ENCODE measurements at regions not wholly inside any gene's neighbourhood (a gene's known extent, or its start where the extent isn't known, plus 50 kb on each side); places are given as distances from the start of the nearest gene placed in this dataset.
"Not testable (repeated sequence)": the region's sequence is repeated elsewhere in the genome, so short reads cannot be mapped to it uniquely, and the experiment has no call there.

- H3K36me3 ChIP-seq (ENCODE audit: control insufficient read depth, insufficient read depth, low read length); H3K27me3 ChIP-seq (ENCODE audit: control insufficient read depth, insufficient read depth, low read length); H3K4me3 ChIP-seq (ENCODE audit: low read depth, low read length); DNase-seq (ENCODE audit: low read depth): not testable (repeated sequence)
Measured at GRCh38 chr2:13532781-13533523, 816.2 kb downstream of the TRIB2 start.

- Histone ChIP-seq H3K4me3 (ENCODE audit: low read depth, low read length) (no peak overlapping the region), H3K27me3 (ENCODE audit: control insufficient read depth, insufficient read depth, low read length) (no peaks in the 10 kb centered on the region), H3K36me3 (ENCODE audit: control insufficient read depth, insufficient read depth, low read length) (no peaks in the 10 kb centered on the region)
- TF ChIP-seq, protein P1, sequence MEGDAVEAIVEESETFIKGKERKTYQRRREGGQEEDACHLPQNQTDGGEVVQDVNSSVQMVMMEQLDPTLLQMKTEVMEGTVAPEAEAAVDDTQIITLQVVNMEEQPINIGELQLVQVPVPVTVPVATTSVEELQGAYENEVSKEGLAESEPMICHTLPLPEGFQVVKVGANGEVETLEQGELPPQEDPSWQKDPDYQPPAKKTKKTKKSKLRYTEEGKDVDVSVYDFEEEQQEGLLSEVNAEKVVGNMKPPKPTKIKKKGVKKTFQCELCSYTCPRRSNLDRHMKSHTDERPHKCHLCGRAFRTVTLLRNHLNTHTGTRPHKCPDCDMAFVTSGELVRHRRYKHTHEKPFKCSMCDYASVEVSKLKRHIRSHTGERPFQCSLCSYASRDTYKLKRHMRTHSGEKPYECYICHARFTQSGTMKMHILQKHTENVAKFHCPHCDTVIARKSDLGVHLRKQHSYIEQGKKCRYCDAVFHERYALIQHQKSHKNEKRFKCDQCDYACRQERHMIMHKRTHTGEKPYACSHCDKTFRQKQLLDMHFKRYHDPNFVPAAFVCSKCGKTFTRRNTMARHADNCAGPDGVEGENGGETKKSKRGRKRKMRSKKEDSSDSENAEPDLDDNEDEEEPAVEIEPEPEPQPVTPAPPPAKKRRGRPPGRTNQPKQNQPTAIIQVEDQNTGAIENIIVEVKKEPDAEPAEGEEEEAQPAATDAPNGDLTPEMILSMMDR (IDR thresholded peaks at IDR 0.05; ENCODE audit: insufficient read depth, low read length, poor library complexity, severe bottlenecking): no peak
- DNase-seq (ENCODE audit: low read depth): no peak
Measured at GRCh38 chr2:13533524-13533922, 816.8 kb downstream of the TRIB2 start.

DNA sequence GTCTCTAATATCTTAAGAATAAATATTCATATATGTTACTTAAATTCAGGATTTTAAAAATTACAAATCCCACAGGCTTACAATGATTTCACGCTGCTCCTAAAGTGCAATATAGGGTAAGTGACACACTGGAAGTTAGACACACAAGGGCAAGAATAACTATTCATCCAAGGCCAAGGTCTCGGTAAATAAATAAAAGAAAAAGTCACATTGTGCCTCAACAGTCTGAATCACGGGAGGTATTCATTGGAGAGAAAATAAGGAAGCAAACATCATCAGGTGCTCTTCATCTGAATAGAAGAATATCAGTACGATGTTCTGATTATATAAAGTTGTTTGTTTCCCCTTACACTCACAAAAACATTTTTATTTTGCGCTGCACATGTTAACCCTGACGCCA is 820.2 kb downstream of the TRIB2 start:
- H3K36me3 ChIP-seq (ENCODE audit: control insufficient read depth, insufficient read depth, low read length): no peaks in the 10 kb centered on the region
- no peaks in the 10 kb centered on the region for H3K27me3 ChIP-seq (ENCODE audit: control insufficient read depth, insufficient read depth, low read length)
- no peak overlapping the region for H3K4me3 ChIP-seq (ENCODE audit: low read depth, low read length)
- no peak for DNase-seq (ENCODE audit: low read depth)
- TF ChIP-seq, protein P1 (IDR thresholded peaks at IDR 0.05; ENCODE audit: insufficient read depth, low read length, poor library complexity, severe bottlenecking): no peak

DNA sequence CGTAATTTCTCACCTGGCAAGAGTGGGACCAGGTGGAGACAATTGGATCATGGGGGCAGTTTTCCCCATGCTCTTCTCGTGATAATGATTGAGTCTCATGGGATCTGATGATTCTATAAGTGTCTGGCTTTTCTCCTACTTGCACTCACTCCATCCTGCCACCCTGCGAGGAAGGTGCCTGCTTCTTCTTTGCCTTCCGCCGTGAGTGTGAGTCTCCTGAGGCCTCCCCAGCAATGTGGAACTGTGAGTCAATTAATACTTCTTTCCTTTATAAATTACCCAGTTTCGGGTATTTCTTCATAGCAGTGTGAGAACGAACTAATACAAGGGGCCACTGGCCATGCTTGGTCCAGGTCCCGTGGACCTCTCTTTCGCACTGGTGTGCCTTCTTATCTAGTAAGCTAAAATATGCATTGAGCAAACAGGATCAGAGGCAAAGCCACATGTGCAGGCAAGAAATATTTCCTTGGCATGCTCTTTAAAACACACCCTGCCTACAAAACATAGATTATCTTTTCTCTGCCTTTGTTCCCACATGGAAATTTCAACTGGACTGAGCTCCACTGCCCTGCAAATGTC is 821.1 kb downstream of the TRIB2 start:
- no peak for DNase-seq (ENCODE audit: low read depth)
- TF ChIP-seq, protein P1 (IDR thresholded peaks at IDR 0.05; ENCODE audit: insufficient read depth, low read length, poor library complexity, severe bottlenecking): no peak
- Histone ChIP-seq H3K27me3 (ENCODE audit: control insufficient read depth, insufficient read depth, low read length) (no peaks in the 10 kb centered on the region), H3K4me3 (ENCODE audit: low read depth, low read length) (no peak overlapping the region), H3K36me3 (ENCODE audit: control insufficient read depth, insufficient read depth, low read length) (no peaks in the 10 kb centered on the region)

GRCh38 chr2:13539296-13539695 is 822.6 kb downstream of the TRIB2 start:
- TF ChIP-seq, protein P1 (IDR thresholded peaks at IDR 0.05; ENCODE audit: insufficient read depth, low read length, poor library complexity, severe bottlenecking): no peak
- no peak for DNase-seq (ENCODE audit: low read depth)
- no peak overlapping the region for H3K4me3 ChIP-seq (ENCODE audit: low read depth, low read length)
- no peaks in the 10 kb centered on the region for H3K27me3 ChIP-seq (ENCODE audit: control insufficient read depth, insufficient read depth, low read length)
- H3K36me3 ChIP-seq (ENCODE audit: control insufficient read depth, insufficient read depth, low read length): no peaks in the 10 kb centered on the region

- no peak for DNase-seq (ENCODE audit: low read depth)
- TF ChIP-seq, protein P1 (IDR thresholded peaks at IDR 0.05; ENCODE audit: insufficient read depth, low read length, poor library complexity, severe bottlenecking): no peak
- H3K36me3 ChIP-seq (ENCODE audit: control insufficient read depth, insufficient read depth, low read length): no peaks in the 10 kb centered on the region
- no peak overlapping the region for H3K4me3 ChIP-seq (ENCODE audit: low read depth, low read length)
- no peaks in the 10 kb centered on the region for H3K27me3 ChIP-seq (ENCODE audit: control insufficient read depth, insufficient read depth, low read length)
Measured at GRCh38 chr2:13542061-13542460, 825.3 kb downstream of the TRIB2 start.

Measured in kidney epithelial cell (primary cell).